Keratinocyte (primary cell): ENCODE measurements at regions not wholly inside any gene's neighbourhood (a gene's known extent, or its start where the extent isn't known, plus 50 kb on each side); places are given as distances from the start of the nearest gene placed in this dataset.
A peak's percentile ranks its signal among the peaks of the same experiment; 100 is the strongest.

ENCODE experiments used
- DNase-seq: peaks from one replicate; pipeline ENCODE4 v3.0.0-alpha.2; 2011; ENCODE audit warnings: low read depth, missing footprints, low spot score
- FAIRE-seq: peaks from 2 replicates; lab custom pipeline; 2011; peaks lifted over from hg19 to GRCh38; lab: Jason Lieb, UNC
- H2AFZ ChIP-seq: 2 replicates; pipeline ENCODE4 v1.6.0; 2012; ENCODE audit warnings: low read length, control low read depth, inconsistent platforms; ENCODE audit not compliant: control insufficient read depth
- H3K27ac ChIP-seq: 2 replicates; pipeline ENCODE4 v1.5.1; 2011; ENCODE audit warnings: low read length; ENCODE audit not compliant: control insufficient read depth, insufficient read depth
- H3K27me3 ChIP-seq: 3 replicates; pipeline ENCODE4 v1.6.0; 2011; ENCODE audit warnings: low read length; ENCODE audit not compliant: control insufficient read depth, insufficient read depth; ENCODE audit errors: extremely low read depth
- H3K36me3 ChIP-seq, 2 experiments: 2 replicates in 1 of 2; 3 replicates in 1 of 2; pipeline ENCODE4 v1.5.1; 2011; ENCODE audit warnings: low read length in 2 of 2, mild to moderate bottlenecking in 1 of 2; ENCODE audit not compliant: control insufficient read depth in 2 of 2, insufficient read depth in 2 of 2; ENCODE audit errors: extremely low read depth in 1 of 2
- H3K4me1 ChIP-seq: 3 replicates; pipeline ENCODE4 v1.5.1; 2011; ENCODE audit warnings: low read length; ENCODE audit not compliant: control insufficient read depth, insufficient read depth; ENCODE audit errors: extremely low read depth
- H3K4me2 ChIP-seq: 3 replicates; pipeline ENCODE4 v1.6.0; 2011; ENCODE audit warnings: low read depth, low read length; ENCODE audit not compliant: control insufficient read depth, insufficient read depth; ENCODE audit errors: extremely low read depth
- H3K4me3 ChIP-seq, 3 experiments: fragments of 200-600 bp in 1 of 3; sonication (generic) in 1 of 3; 2 replicates in 2 of 3; 3 replicates in 1 of 3; pipeline ENCODE4 v1.5.1; 2011 to 2016; ENCODE audit warnings: low read length in 3 of 3, mild to moderate bottlenecking in 3 of 3, control low read depth in 2 of 3, inconsistent platforms in 1 of 3, low read depth in 1 of 3, mixed read lengths in 1 of 3, mixed run types in 1 of 3, moderate library complexity in 1 of 3; ENCODE audit not compliant: control insufficient read depth in 2 of 3, insufficient read depth in 2 of 3; ENCODE audit errors: extremely low read depth in 1 of 3
- H3K79me2 ChIP-seq: 2 replicates; pipeline ENCODE4 v1.6.0; 2012; ENCODE audit warnings: low read length; ENCODE audit not compliant: control insufficient read depth, insufficient read depth
- H3K9ac ChIP-seq: 3 replicates; pipeline ENCODE4 v1.6.0; 2011; ENCODE audit warnings: low read length; ENCODE audit not compliant: control insufficient read depth, insufficient read depth; ENCODE audit errors: extremely low read depth
- H3K9me1 ChIP-seq: 3 replicates; pipeline ENCODE4 v1.6.0; 2011; ENCODE audit warnings: low read length; ENCODE audit not compliant: control insufficient read depth, insufficient read depth; ENCODE audit errors: extremely low read depth
- H3K9me3 ChIP-seq: 2 replicates; pipeline ENCODE4 v1.5.1; 2012; ENCODE audit warnings: low read depth, low read length; ENCODE audit not compliant: control insufficient read depth
- H4K20me1 ChIP-seq: 3 replicates; pipeline ENCODE4 v1.6.0; 2011; ENCODE audit warnings: low read length; ENCODE audit not compliant: control insufficient read depth, insufficient read depth; ENCODE audit errors: extremely low read depth
- EZH2 ChIP-seq: IDR thresholded peaks from one replicate; pipeline ENCODE4 v1.6.1; 2012; ENCODE audit warnings: inconsistent platforms, mild to moderate bottlenecking, low read length, moderate library complexity
- dilution Hi-C: fragments of 300-500 bp; cut with MboI; formaldehyde crosslinking; loops from one replicate; pipeline ENCODE4 v1.7.0; 2020; ENCODE audit warnings: low sequenced_read_pairs; ENCODE audit not compliant: extremely low pct_ligation_motif_present
- TF ChIP-seq, protein P1 (sequence below), 3 experiments: IDR thresholded peaks in 1 of 3; conservative IDR thresholded peaks in 1 of 3; optimal IDR thresholded peaks in 1 of 3; 2 replicates in 2 of 3; 3 replicates in 1 of 3; pipeline versions ENCODE3 to v1.5.1; 2011; ENCODE audit warnings: low read length in 3 of 3, mild to moderate bottlenecking in 3 of 3, moderate library complexity in 2 of 3, control low read depth in 1 of 3, inconsistent platforms in 1 of 3; ENCODE audit not compliant: insufficient read depth in 2 of 3; ENCODE audit errors: extremely low read depth in 1 of 3

DNA sequence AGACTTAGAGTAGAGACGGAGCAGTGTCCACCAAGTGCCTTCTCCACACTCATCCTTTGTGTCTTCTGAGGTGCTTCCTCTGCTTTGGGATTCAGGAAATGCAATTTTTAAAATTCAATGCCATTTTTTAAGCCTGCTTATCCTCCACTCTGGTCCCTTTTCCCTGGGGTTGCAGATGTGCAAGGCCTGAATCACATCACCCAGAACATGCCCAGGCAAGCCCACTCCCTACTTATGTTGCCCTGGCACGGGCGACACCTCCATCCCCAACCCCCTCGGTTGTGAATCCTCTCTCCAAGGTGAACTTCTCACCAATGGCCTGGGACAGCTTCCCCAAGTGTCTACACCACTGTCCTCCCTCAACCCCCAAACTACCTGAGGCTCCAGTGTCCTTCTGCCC, 116.2 kb downstream of the C17orf67 start:
- H3K9me3 ChIP-seq: no peaks in the 10 kb centered on the region
- peaks cover 18% of the 10 kb centered on the region for H3K4me1 ChIP-seq
- no peak overlapping the region for H3K4me2 ChIP-seq
- no peaks in the 10 kb centered on the region for H3K79me2 ChIP-seq
- dilution Hi-C loops: no loop called here
- no peaks in the 10 kb centered on the region for H3K27me3 ChIP-seq
- no peaks in the 10 kb centered on the region for H4K20me1 ChIP-seq
- H3K4me3 ChIP-seq: no peak overlapping the region
- H3K36me3 ChIP-seq: no peaks in the 10 kb centered on the region
- H3K9ac ChIP-seq: no peak overlapping the region
- DNase-seq (peak; percentile 58), FAIRE-seq (peak; percentile 73)
- H2AFZ ChIP-seq: no peak overlapping the region
- TF ChIP-seq EZH2: no peak
- TF ChIP-seq, protein P1, sequence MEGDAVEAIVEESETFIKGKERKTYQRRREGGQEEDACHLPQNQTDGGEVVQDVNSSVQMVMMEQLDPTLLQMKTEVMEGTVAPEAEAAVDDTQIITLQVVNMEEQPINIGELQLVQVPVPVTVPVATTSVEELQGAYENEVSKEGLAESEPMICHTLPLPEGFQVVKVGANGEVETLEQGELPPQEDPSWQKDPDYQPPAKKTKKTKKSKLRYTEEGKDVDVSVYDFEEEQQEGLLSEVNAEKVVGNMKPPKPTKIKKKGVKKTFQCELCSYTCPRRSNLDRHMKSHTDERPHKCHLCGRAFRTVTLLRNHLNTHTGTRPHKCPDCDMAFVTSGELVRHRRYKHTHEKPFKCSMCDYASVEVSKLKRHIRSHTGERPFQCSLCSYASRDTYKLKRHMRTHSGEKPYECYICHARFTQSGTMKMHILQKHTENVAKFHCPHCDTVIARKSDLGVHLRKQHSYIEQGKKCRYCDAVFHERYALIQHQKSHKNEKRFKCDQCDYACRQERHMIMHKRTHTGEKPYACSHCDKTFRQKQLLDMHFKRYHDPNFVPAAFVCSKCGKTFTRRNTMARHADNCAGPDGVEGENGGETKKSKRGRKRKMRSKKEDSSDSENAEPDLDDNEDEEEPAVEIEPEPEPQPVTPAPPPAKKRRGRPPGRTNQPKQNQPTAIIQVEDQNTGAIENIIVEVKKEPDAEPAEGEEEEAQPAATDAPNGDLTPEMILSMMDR (optimal IDR thresholded peaks at IDR 0.05 in 1 of 3, IDR thresholded peaks at IDR 0.05 in 1 of 3, conservative IDR thresholded peaks at IDR 0.05 in 1 of 3; ENCODE audit: extremely low read depth in 1 of 3, insufficient read depth in 2 of 3, low read length in 3 of 3): no peak
- no peak overlapping the region for H3K27ac ChIP-seq
- H3K9me1 ChIP-seq: no peaks in the 10 kb centered on the region

DNA sequence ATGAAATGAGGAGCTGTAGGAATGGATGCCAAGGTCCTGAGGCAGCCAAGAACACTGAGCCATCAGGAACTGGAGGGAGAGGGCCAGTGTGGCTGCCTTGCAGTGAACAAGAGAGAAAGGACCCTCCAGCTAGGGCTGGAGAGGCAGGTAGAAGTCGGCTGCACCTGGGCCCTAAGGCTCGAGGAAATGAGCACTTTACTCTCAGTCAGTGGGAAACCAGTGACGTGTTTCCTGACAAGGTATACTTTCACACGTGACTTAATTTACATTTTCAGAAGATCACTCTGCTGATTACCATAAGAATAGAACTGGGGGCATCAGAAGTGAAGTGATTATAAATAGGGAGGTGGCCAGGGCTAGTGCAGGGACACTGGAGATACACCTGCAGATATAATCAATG, 115.2 kb downstream of the C17orf67 start:
- Histone ChIP-seq H3K27me3 (no peaks in the 10 kb centered on the region), H3K4me3 (no peak overlapping the region), H3K4me2 (no peak overlapping the region), H3K9me1 (no peaks in the 10 kb centered on the region), H3K9ac (no peak overlapping the region), H3K27ac (no peak overlapping the region), H4K20me1 (no peaks in the 10 kb centered on the region), H2AFZ (no peak overlapping the region), H3K36me3 (no peaks in the 10 kb centered on the region), H3K4me1 (peaks cover 18% of the 10 kb centered on the region), H3K9me3 (no peaks in the 10 kb centered on the region), H3K79me2 (no peaks in the 10 kb centered on the region)
- dilution Hi-C loops: no loop called here
- FAIRE-seq (no peak), DNase-seq (no peak)
- TF ChIP-seq, protein P1 (optimal IDR thresholded peaks at IDR 0.05 in 1 of 3, IDR thresholded peaks at IDR 0.05 in 1 of 3, conservative IDR thresholded peaks at IDR 0.05 in 1 of 3; ENCODE audit: extremely low read depth in 1 of 3, insufficient read depth in 2 of 3, low read length in 3 of 3): no peak
- no peak for TF ChIP-seq EZH2
